Left lung (tissue), 4 donors: ENCODE measurements at regions not wholly inside any gene's neighbourhood (a gene's known extent, or its start where the extent isn't known, plus 50 kb on each side); places are given as distances from the start of the nearest gene placed in this dataset.
A peak's percentile ranks its signal among the peaks of the same experiment; 100 is the strongest.

Experiments
- ATAC-seq: fragments of 200-7000 bp; cut with Tn5 transposase; one replicate; pipeline ENCODE4 v1.9.1; 2020; ENCODE audit warnings: moderate library complexity
- DNase-seq, 4 donors: peaks; one replicate each; pipeline ENCODE4 v3.0.0-alpha.2; 2013 to 2020
- H3K27ac ChIP-seq, 2 donors: fragments of 200-600 bp; sonication (generic) in 1 of 2; one replicate each; pipeline versions ENCODE4 v1.5.0 to v1.8.0; 2020 to 2021
- H3K27me3 ChIP-seq, 2 donors: fragments of 200-600 bp; sonication (generic) in 1 of 2; one replicate each; pipeline versions ENCODE4 v1.5.0 to v1.8.0; 2020 to 2021
- H3K36me3 ChIP-seq, 2 donors: fragments of 200-600 bp; sonication (generic) in 1 of 2; one replicate each; pipeline versions ENCODE4 v1.5.0 to v1.8.0; 2020 to 2021
- H3K4me1 ChIP-seq, 2 donors: fragments of 200-600 bp; one replicate each; pipeline ENCODE4 v1.8.0; 2021
- H3K4me3 ChIP-seq, 2 donors: fragments of 200-600 bp; sonication (generic) in 1 of 2; one replicate each; pipeline versions ENCODE4 v1.5.0 to v1.8.0; 2020 to 2021; ENCODE audit warnings: mild to moderate bottlenecking in 1 of 2
- H3K9me3 ChIP-seq, 2 donors: fragments of 200-600 bp; sonication (generic) in 1 of 2; one replicate each; pipeline versions ENCODE4 v1.5.0 to v1.8.0; 2020 to 2021
- intact Hi-C, 2 donors: fragments of 100-400 bp; cut with DNase I; formaldehyde crosslinking; loops; one replicate each; pipeline versions ENCODE4 v1.11.2 to v1.14.2; 2022
- TF ChIP-seq, protein P1 (sequence below), 2 donors: fragments of 200-600 bp; sonication (generic) in 1 of 2; IDR thresholded peaks; one replicate each; pipeline versions ENCODE4 v1.5.0 to v1.8.0; 2021; ENCODE audit warnings: antibody characterized with exemption in 2 of 2
- donor health status: DM: no; HTN: yes; CAD: no.
- donor health status: DM: no; HTN: no; CAD: no.

DNA sequence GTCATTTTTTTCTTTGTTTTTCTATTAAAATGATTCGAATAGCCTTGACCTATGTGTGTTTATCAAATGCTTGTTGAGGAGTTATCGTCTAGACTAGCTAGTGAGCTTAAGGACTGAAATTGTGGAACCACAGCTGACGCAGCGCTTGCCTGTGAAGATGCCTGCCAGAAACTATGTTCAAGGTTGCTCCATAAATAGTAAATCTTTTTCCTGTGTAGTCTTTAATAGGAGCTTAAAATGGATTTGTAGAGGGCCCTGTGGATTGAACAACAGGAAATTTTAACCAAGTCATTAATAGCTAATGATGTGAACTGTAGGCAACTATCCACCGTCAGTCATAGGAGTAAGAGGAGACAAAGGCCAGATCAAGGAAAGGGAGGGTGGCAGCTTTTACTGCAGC is 145.1 kb downstream of the GNAI1 start:
- no peak for ATAC-seq
- Histone ChIP-seq H3K27me3 (no peaks in the 10 kb centered on the region), H3K36me3 (no peaks in the 10 kb centered on the region), H3K9me3 (no peaks in the 10 kb centered on the region), H3K4me1 (peaks cover 10 to 13% of the 10 kb centered on the region in 2 donors), H3K4me3 (no peak overlapping the region), H3K27ac (no peak overlapping the region)
- intact Hi-C loops = loop anchor here in 1 of 2 donors (10.0 kb wide), 1 partner anchor 105 kb away; no protein-coding TSS in a partner anchor
- no peak for DNase-seq
- TF ChIP-seq, protein P1, sequence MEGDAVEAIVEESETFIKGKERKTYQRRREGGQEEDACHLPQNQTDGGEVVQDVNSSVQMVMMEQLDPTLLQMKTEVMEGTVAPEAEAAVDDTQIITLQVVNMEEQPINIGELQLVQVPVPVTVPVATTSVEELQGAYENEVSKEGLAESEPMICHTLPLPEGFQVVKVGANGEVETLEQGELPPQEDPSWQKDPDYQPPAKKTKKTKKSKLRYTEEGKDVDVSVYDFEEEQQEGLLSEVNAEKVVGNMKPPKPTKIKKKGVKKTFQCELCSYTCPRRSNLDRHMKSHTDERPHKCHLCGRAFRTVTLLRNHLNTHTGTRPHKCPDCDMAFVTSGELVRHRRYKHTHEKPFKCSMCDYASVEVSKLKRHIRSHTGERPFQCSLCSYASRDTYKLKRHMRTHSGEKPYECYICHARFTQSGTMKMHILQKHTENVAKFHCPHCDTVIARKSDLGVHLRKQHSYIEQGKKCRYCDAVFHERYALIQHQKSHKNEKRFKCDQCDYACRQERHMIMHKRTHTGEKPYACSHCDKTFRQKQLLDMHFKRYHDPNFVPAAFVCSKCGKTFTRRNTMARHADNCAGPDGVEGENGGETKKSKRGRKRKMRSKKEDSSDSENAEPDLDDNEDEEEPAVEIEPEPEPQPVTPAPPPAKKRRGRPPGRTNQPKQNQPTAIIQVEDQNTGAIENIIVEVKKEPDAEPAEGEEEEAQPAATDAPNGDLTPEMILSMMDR (IDR thresholded peaks at IDR 0.05) = no peak

DNA sequence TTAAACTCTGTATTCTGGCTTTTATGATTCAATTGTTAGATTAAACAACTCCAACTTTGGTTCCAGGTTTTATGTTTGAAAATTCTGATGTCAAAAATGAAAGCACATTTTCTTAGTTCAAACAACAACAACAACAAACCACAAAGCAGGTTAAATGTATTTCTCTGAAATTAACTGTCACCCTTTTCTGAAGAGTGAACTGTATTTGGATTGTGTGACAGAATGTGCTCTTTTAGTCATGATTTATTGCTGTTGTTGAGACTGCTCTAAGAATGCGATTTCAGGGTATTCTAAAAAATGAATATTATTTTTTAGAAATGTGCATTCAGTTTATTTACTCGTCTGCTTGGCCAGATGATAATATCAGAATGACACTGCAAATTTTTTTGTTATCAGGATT is 144.1 kb downstream of the GNAI1 start:
- intact Hi-C loops = no loop called here
- Histone ChIP-seq H3K36me3 (no peaks in the 10 kb centered on the region), H3K4me3 (no peak overlapping the region), H3K9me3 (no peaks in the 10 kb centered on the region), H3K27me3 (no peaks in the 10 kb centered on the region), H3K27ac (peak overlapping the region in 1 of 2 donors; percentile 55), H3K4me1 (peaks cover 10 to 13% of the 10 kb centered on the region in 2 donors)
- TF ChIP-seq, protein P1 (IDR thresholded peaks at IDR 0.05) = no peak
- ATAC-seq (no peak), DNase-seq (no peak)

DNA sequence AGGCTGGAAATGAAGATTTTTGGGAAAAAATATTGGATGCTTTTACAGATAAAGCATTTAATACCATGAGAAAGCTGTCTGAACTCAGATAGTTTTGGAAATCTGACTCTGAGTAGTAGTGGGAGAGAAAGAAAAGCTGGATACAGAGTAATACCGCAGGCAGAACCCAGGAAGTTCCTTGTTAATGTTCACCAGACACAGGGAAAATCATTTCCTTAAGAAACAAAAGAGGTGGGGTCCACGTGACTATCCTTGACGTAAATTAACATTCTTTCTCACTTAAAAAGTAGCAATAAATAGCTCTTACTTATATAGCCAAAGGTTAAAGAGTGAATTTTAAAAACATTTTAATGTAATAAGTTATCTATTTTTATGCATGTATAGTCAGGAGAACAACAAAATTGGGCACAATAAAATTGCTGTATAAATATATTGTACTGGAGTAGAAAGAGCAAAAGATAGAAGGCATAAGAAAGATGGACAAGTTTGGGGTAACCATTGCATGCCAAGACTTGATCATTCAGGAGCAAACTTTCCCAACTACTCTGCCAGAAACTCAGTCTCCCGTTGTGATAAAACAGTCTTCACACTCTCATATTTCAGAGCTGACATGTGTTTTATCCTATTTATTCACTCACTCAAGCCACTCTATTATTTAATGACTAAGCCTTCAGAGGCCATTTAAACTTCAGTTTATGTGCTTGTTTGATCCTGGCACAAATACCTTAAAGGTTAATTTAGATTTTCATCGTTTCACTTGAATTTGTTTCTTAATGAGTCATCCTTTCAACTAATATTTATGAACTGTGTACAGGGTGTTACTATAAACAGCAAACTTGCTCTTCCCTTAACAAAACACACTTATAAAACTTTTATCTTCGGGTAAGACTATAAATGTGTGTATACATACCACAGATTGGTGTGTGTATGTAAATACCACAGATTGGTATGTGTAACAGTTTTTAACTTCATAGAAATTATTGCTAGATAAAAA is 143.1 kb downstream of the GNAI1 start:
- ATAC-seq = peak; percentile 78
- intact Hi-C loops = no loop called here
- Histone ChIP-seq H3K36me3 (no peaks in the 10 kb centered on the region), H3K27ac (peak overlapping the region in 1 of 2 donors; percentile 55), H3K9me3 (no peaks in the 10 kb centered on the region), H3K4me3 (no peak overlapping the region), H3K27me3 (no peaks in the 10 kb centered on the region), H3K4me1 (peaks cover 10 to 13% of the 10 kb centered on the region in 2 donors)
- DNase-seq = no peak
- TF ChIP-seq, protein P1 (IDR thresholded peaks at IDR 0.05) = no peak
